Stimulated activated CD4-positive, alpha-beta T cell treated with anti-CD3 and anti-CD28 coated beads, TNF-alpha, amount 100 ng/mL, for 1 hour (primary cell): ENCODE measurements at regions not wholly inside any gene's neighbourhood (a gene's known extent, or its start where the extent isn't known, plus 50 kb on each side); places are given as distances from the start of the nearest gene placed in this dataset.

ENCODE experiments used
- DNase-seq, 3 donors: peaks; one replicate each; pipeline ENCODE4 v3.0.0-alpha.2; 2020; ENCODE audit warnings: low read depth in 3 of 3, low spot score in 1 of 3

DNA sequence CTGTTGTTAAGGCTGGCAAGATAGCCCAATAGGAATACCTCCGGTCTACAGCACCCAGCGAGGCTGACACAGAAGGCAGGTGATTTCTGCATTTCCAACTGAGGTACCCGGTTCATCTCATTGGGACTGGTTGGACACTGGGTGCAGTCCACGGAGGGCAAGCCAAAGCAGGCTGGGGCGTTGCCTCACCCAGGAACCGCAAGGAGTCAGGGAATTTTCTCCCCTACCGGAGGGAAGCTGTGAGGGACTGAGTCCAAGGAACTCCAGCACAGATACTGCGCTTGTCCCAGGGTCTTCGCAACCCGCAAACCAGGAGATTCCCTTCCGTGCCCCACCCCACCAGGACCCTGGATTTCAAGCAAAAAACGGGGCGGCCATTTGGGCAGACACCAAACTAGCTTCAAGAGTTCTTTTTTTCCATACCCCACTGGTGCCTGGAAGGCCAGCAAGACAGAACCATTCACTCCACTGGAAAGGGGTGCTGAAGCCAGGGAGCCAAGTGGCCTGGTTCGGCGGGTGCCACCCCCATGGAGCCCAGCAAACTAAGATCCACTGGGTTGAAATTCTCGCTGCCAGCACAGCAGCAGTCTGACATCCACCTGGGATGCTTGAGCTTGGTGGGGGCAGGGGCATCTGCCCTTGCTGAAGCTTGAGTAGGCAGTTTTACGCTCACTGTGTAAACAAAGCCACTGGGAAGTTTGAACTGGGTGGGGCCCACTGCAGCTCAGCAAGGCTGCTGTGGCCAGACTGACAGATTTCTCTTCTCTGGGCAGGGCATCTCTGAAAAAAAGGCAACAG, 647.2 kb downstream of the BNC2 start:
- DNase-seq, result no peak

DNA sequence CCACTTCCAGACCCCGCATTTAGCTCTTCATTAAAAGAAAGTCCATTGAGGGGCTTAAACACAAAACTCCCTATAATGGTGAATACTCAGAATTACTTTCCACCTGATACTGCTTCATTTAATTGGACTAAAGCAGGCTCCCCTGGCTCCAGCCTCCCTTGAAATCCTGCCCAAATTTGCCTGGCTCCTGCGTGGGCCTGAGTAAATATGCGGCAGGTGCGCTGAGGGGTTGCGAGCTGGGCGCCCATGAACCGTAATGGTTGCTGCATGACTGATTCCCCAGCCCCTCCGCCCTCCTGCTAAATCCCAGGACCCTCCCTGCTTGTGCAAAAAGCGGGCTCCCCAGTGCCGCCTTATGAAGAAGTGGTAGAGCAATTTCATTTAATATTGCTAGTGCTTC, 639.7 kb downstream of the BNC2 start:
- no peak for DNase-seq

DNA sequence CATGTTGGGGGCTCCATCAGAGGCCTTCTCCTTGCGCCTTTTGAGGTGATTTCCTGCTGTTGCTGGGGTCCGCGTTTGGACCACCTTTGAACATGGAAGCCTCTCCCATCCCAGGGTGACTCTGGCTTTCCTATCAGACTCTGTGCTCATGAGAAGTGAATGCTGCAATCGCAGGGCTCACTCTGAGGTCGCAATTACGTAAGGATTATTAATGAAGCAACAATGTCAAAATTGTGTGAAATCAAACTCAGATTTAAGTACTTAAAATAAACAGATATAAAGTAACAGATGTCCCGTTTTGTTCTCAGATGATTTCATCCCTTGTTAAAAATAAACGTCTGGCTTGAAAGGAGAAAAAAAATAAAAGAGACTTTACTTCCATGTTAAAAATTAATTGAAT, 634.2 kb downstream of the BNC2 start:
- no peak for DNase-seq

DNA sequence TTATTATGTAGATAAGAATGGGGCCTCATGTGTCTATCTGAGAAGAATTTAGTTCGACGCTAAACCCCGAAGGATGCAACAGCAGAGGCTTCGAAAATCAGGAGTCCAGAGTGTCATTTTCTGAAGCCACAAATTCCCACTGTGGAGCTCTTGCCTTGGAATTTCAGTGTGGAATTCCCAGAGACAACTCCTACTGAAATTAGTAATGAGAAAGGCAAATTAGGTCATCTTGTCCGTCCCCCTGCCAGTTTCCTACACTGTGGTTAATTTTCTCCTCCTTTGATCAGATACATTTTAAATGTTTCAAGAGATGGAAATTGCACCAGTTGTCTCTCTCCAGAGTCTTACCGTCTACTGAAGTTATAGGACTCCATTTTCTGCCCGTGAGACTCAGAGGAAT, 633.6 kb downstream of the BNC2 start:
- no peak for DNase-seq

DNA sequence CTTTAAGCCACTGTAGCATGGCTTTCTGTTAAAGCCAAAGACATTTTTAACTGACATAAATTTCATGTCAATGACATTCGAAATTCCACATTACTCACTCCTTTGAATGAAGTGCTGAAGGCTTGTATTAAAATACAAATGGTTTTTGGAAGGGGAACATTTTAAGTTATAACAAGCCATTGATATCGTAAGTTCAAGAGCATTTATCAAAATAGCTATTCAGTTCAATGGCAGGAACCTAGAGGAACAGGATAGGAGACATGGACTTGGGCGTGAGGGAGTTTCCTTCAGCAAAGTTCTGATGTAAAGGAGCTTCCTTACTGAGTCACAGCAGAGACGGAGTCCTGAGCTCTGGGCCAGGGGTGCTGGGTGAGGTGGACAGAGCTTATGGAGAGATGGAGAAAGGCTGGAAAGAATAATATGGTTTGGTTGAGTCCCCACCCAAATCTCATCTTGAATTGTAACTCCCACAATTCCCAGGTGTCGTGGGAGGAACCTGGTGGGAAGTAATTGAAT, 631.8 kb downstream of the BNC2 start:
- no peak for DNase-seq

DNA sequence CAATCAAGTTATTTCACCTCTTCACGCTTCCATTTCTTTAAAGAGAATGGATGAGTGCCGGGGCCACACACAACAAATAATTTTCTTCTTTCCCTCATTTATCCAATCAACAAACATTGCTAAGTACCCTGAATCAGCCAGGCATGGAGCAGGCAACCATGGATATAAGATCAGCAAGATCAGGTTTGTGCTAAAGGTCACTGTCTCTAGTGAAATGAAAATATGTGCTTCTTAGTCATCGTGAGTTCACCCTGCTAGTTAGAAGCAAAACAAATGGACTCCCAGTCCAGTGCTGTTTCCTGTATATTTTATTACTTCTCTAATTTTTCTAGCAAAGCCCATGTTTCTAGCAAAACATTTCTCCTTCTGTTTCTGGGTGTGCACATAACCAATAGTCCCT, 629.2 kb downstream of the BNC2 start:
- no peak for DNase-seq

DNA sequence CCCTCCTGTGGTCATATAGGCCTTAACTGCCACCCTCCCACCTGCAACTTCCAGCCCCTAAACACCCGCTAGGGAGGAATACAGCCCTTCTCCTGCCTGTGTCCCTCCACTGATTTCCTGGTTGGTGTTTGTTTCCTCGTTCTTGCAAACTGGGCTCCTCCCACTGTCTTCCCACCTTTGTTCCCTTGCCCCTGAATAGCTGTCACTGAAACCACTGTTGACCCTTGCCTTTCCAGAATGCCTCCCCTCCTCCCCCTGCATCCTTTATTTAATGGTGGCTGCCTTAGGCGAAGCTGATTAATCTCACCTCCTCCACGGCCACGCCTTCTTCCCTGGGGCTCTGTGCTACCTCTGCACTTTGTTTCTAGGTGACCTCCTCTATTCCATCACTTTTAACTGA, 626.7 kb downstream of the BNC2 start:
- DNase-seq, result no peak

DNA sequence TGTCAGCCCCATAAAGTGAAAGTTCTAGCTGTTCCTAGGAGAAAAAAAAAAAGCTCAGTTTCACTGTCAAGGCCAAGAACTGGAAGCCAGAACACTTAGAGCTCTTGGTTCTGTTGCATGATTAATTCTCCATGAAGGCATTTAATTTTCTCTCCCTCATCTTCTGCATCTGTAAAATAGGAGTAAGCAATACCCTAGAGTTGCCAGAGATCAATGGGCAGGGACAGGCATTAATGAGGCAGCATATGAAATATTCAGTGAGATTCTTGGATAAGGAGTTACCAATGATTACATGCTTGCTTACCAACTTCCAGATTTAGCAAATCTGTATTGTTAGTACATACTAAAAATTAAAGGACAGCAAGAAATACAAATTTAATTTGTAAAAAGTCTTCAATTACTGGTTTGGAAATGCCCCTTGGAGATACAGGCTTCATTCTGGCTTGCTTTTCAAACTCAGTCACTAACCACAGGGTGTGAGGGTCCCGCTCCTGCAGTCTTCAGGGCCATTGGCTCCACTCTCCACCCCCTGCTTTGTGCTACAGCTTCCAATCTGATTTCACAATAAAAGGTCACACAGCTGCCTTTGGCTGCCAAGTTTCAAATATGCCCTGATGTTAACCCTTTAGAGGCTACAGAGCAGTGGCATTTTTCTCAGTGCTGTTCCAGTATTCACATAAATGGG, 624.6 kb downstream of the BNC2 start:
- no peak for DNase-seq

DNA sequence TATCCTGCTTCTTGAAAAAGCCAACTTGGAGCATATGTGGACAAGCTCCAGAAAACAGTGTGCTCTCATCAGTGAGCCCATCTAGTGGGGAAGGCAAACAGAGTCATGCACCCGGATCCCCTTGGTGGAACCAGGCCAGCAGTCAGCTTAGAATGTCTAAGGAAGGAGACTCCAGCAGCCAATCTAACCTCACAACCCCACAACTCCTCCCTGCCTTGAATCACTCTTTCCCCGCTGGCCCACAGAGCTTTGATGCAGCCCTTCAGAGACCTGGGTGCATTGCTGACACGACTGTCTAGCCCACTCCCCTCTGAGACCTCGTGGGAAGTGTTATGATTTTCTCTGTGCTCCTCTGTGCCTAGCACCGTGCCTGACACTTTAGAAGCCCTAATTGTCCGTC, 623.7 kb downstream of the BNC2 start:
- DNase-seq, result no peak

DNA sequence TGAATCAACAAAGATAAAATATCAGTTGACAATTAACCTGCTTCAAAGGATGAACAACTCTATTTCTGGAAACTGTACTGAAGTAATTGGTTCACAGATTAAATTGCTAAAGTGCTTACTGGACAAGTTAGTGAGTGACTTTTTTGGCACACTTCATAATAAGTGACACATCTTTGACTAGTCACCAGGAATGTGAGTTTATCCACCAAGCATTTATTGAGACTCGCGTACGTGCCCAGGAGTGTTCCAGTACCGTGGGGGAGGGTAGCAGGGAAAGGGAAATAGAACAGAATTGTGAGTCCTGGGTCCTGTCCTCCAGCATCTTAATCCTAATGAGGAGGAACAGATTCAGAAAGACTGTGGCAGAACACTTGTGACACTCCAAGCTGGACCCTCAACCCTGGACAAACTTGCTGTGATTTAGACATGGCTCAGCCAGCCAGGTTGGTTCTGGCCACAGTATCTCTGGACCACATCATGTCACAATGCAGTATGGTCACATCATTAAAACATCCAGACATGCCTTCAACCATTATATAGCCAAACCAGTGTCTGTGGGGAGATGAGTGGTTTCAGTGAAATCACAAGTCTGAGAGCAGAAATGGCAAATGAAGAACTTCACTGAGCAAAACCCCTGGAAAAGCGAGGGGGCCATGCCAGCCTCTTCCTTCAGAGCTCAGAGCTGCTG, 623.1 kb downstream of the BNC2 start:
- DNase-seq, result no peak

DNA sequence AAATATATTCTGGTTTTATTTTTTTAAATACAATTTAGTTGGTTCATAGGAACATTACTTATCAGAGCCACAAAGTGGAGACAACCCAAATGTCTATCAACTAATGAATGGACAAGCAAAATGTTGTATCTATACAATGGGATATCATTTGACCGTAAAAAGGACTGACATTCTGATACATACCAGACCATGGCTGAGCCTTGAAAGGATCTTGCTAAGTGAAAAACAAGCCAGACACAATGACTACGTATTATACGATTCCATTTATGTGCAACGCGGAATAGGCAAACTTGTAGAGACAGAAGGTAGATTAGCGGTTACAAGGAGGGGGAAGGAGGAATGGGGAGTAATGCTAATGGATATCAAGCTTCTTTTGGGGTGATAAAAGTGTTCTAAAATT, 621.6 kb downstream of the BNC2 start:
- no peak for DNase-seq

DNA sequence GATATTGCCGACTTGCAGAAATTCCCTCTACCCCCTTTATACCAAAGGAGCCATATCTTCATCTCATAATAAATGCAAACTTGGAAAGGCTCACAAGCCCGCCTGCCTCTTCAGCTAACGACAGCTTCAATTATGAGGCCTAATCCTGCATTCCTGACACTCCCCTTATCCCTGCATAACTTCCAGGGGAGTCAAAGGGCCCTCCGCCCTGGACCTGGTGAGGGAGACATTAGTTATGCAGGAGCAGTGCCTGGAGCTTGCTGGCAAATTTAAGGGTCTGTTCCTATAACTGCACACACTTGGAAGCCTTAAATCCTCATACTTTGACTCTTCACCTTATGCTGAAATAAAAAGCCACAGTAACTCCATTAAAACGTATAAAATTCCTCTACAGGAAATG, 617.9 kb downstream of the BNC2 start:
- no peak for DNase-seq

DNA sequence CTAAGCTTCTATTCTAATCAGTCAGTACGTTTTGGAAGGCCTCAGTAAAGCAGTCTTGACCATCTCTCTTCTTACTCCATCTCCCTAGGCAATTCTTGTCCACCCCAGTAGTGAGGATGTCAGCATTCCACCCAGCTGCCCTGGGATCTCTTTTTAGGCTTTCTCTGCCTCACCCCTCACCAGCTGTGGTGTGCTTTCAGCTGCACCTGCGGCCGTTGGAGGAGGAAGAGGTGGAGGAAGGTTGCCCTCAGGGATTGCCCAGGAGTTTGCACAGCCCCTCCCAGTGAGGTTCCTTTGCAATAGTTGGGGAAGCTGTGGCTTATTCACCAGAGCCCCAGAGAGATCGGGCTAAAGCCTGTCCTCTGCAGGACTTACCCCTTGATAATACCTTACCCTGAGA, 615.8 kb downstream of the BNC2 start:
- no peak for DNase-seq

DNA sequence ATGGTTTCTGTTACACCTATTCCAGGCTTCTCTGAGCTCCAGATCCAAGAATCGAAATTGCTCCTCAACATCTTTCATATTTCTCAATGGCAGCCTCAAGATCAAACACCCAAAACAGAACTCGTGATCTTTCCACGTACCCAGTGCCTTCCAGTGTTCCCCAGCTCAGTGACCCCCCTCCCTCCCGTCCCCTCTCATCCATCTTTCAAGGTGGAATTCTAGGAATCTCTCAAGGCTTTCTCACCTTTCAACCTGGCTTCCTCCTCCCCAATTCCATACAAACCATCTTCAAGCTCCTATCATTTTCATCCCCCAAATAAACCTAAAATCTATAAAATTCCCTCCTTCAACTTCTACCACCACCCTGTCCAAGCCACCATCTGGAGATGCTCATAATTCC, 615.3 kb downstream of the BNC2 start:
- DNase-seq, result no peak

DNA sequence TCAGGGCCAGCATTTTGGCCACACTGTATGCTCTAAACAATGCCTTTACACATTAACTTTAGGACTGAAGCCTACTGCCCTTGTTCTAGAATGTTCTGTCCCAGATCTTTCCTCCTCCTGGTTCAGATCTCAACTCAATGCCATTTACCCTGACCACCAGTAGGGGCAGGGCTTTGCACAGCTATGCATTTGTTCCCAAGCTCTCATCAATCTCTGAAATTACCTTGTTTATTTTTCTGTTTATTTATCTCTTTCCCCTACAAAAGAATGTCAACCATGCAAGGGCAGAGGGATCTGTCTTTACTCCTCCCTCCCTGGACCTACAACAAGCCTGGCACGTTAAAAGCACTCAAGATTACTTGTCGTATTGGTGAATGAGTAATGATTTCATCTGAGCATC, 612.9 kb downstream of the BNC2 start:
- no peak for DNase-seq

DNA sequence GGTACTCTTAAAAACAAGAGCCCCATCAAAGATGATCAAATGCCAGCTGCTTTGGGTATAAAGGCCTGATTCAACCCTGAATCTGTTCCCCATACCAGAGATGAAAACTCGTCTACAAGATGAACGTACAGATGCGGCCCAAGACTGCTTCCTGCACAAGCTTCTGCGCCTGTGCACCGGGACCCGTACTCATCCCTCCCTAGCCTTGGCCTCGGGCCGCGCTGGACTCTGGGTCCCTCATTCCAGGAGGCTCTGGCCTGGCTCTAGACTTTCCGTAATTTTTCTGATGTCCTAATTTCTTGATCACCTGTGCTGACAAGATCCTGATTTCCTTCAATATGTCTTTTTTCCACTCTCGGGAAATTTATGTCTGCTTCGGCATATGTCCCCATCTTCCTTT, 612.3 kb downstream of the BNC2 start:
- DNase-seq, result no peak

DNA sequence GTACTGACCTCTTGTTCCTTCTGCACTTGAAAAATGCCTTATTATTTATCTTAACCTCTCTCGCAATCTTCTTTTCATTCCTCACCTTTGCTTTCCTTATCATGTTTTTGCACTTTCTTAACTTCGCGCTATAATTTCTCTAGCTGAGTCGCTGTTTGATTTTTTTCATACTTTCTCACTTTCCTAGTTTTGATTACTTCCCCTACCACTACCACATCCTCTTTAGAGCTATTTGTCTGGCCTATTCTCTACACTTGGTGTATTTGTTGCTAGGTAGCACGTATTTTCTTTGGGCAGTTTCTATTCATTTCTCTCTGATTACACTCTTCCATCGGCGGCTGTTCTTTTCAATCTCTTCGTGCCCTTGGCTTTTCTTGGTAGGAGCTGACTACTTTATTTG, 611.8 kb downstream of the BNC2 start:
- no peak for DNase-seq

DNA sequence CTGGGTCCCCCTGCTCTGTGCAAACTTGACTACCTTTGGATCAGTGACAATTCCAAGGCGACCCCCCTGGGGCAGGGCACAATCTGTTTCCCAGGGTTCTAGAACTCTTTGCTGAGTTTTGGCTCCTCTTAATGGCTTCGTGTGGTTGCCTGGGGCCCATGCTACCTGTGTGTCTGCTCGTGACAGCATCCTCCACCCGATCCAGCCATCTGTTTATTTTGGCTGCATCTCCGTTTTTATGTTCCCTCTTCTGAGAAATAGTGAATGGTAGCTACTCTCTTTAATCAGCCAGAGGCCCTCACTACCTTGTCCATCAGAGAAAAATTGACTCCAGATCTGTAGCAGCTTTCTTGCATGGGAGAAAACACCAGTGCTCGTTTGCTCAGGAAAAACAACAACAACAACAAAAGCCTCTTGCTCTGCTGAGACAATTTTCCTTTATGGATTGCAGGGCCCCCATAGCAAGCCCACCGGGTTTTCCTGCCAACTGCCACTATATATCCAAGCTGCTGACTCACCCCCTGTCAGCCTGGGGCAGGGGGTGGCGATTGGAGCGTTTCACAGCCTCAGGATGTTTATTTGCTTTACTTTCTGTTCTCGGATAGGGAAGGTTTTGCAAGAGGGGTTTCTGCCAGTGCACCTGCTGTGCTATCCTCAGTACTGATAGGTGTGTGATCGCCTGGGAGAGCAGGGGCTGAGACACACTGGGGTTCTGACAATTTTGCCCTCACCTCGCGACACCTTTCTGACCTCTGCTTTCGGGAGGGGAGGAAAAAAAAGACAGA, 607.8 kb downstream of the BNC2 start:
- no peak for DNase-seq

DNA sequence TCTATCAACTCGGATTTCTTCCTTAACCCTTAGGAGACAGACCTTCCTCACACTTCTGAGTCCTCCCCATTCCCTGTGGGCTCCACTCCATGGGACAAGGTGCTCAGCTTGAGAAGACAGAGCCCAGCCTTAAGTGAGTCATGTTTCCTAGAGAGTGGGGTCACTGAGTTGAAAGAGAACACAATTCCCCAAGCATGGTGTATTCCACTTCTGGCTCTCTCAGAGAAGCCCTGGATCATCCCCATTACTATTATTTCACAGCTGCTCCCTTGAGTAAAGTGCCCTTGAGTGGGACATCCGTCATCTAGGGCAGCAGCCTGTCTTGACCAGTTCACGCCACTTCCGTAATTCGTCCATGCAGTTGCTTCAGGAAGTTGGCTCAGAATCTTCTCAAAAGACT, 604.8 kb downstream of the BNC2 start:
- no peak for DNase-seq

DNA sequence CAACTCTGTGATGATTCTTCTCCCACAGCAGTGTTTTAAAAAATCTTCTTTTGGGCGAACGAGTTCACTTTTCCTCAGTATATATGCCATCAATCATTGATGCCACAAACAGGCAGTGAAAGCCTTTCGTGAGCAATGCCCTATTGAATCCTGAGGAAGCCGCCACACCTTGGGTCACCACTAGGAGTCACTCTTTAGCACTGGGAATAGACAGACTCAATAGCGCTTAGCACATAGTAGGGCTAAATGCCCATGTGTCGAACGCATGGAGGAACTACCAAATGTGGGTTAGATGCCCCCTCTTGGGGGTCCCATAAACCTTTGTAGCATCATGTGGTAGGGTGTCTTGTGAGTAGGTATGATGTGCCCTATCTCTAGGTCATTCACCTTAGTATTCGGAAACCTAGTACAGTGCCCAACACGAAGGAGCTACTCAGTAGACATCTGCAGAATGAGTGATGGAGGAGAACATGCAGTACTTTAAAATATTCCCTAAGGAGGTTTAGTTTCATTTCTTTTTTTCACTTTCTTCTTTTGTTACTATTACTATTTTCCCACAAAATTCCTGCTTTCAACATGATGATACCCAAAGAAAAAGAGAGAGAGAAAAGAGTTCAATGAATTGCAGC, 603.7 kb downstream of the BNC2 start:
- no peak for DNase-seq
